Esophagus muscularis mucosa (tissue), 4 donors: ENCODE measurements at regions not wholly inside any gene's neighbourhood (a gene's known extent, or its start where the extent isn't known, plus 50 kb on each side); places are given as distances from the start of the nearest gene placed in this dataset.

ENCODE experiments used
- DNase-seq: peaks from one replicate; pipeline ENCODE4 v3.0.0-alpha.2; 2017; ENCODE audit errors: extremely low spot score
- H3K27ac ChIP-seq, 4 donors: fragments of 200-600 bp; sonication (generic); replicated peaks in 1 of 4; 1 replicate in 3 of 4; 2 replicates in 1 of 4; pipeline ENCODE4 v1.5.1; 2016 to 2019; ENCODE audit warnings: mild to moderate bottlenecking in 1 of 4
- H3K27me3 ChIP-seq, 4 donors: fragments of 200-600 bp; sonication (generic); one replicate each; pipeline versions ENCODE4 v1.5.1 to v1.6.0; 2016 to 2019
- H3K36me3 ChIP-seq, 4 donors: fragments of 200-600 bp; sonication (generic); one replicate each; pipeline ENCODE4 v1.5.1; 2016 to 2019
- H3K4me1 ChIP-seq, 4 donors: fragments of 200-600 bp; sonication (generic); one replicate each; pipeline ENCODE4 v1.5.1; 2016 to 2019
- H3K4me3 ChIP-seq, 4 donors: fragments of 200-600 bp; sonication (generic); 1 replicate in 2 of 4; 2 replicates in 2 of 4; pipeline ENCODE4 v1.5.1; 2016 to 2019; ENCODE audit warnings: mild to moderate bottlenecking in 4 of 4, moderate library complexity in 1 of 4
- H3K9me3 ChIP-seq, 4 donors: fragments of 200-600 bp; sonication (generic); 1 replicate in 3 of 4; 2 replicates in 1 of 4; pipeline ENCODE4 v1.5.1; 2016 to 2019
- EP300 ChIP-seq: sonication (generic); formaldehyde crosslinking; IDR thresholded peaks from one replicate; pipeline ENCODE4 v1.6.1; 2017; ENCODE audit warnings: antibody characterized with exemption
- POLR2A ChIP-seq: fragments of 450-650 bp; IDR thresholded peaks from one replicate; pipeline ENCODE4 v1.6.1; 2017; ENCODE audit warnings: antibody characterized with exemption, moderate library complexity, mild to moderate bottlenecking, low read depth
- POLR2AphosphoS5 ChIP-seq, 2 donors: sonication (generic); formaldehyde crosslinking; IDR thresholded peaks; one replicate each; pipeline ENCODE4 v1.6.1; 2017; ENCODE audit warnings: antibody characterized with exemption in 2 of 2
- WGBS: methylation state at CpG from one replicate; pipeline ENCODE4 v1.1.5; 2018; 5-methylcytosine and 5-hydroxymethylcytosine counted together
- intact Hi-C: fragments of 100-400 bp; cut with DNase I; formaldehyde crosslinking; loops from one replicate; pipeline ENCODE4 v1.15.1; 2023
- TF ChIP-seq, protein P1 (sequence below), 3 experiments: fragments of 200-600 bp in 2 of 3; fragments of 450-650 bp in 1 of 3; sonication (generic) in 2 of 3; IDR thresholded peaks; one replicate each; pipeline ENCODE4 v1.5.1; 2017 to 2019; ENCODE audit warnings: antibody characterized with exemption in 3 of 3, mild to moderate bottlenecking in 2 of 3, moderate library complexity in 1 of 3

DNA sequence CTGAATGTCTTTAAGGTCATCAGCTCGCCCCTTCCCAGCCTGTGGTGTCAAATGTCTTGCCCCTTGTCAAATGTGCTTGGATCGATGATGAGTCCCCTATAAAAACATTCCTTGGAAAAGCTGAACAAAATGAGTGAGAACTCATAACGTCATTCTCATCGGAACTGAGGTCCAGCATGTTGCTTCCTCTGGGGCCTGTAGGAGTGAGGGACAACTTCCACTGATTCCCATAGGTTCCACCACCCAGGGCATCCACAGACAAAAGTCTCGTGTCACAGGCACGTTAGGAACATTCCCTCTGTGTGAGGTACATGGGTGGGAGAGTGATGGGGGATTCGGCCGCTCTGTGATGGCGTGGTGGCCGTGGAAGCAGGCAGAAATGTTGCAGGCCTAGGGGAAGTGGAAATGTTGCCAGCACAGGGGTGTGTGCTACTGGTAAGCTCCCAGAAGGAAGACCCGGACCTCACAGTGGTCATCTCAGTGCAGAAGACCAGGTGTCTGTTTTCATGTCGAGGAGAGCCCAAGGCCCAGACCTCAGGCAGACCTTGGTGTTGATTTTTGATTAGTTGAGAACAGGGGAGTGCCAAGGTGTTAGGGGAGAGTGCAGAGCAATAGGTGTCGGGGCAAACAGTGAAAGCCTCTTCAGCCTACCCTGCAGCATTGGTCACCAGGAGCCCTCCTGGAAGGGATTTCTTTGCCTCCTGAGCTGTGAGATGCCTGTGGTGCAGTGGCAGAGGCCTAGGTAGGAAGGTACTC, 96.8 kb downstream of the SNRPN start:
- no peaks in the 10 kb centered on the region for H3K27me3 ChIP-seq
- peaks cover 31 to 100% (median 100%) of the 10 kb centered on the region in 4 donors for H3K9me3 ChIP-seq
- no peak for TF ChIP-seq POLR2AphosphoS5 (IDR thresholded peaks at IDR 0.05)
- no peak for TF ChIP-seq EP300
- intact Hi-C loops, result no loop called here
- no peaks in the 10 kb centered on the region for H3K4me1 ChIP-seq
- 88% methylated on average over 13 of the region's 13 CpGs for WGBS
- peak overlapping the region in 1 of 4 donors; percentile 1 for H3K4me3 ChIP-seq
- DNase-seq, result peak; percentile 72
- no peak overlapping the region for H3K27ac ChIP-seq
- peaks cover 74 to 100% (median 91%) of the 10 kb centered on the region in 4 donors for H3K36me3 ChIP-seq

DNA sequence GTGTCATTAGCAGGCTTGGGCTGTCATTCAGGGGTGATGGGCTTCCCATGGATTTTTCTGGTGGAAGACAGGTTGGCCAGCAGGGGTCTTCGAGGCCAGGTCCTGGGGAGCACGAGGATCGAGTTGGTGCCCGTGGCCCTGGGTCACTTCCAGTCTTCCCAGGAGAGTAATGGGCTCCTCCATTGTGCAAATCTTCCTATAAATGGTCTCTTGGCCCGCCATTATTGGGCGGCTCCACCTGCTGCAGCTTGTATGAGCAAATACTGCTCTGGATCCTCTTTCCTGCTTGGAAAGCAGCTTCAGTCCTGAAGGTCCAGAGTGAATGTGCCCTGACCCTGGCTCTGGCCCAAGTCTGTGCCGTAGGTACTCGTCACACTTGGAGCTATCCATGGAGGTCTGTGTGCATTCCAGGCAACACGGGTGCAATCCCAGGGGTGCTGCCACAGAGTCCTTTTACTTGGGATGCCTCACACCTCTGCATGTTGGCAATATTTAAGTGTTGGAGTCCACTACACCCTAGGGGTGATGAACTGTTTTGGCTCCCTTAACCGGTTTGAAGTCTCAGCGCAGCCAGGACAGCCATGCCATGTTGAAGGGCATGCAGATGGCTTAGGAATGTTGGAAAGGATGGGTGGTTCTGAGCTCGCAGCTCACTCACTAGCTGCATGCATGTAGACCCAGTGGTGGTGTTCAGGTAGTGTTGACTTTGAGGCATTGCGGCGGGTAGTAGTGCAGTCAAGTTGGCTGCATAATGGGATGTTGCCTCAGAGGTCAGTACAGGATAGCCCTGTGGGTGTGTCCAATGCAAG, 97.6 kb downstream of the SNRPN start:
- intact Hi-C loops, result no loop called here
- H3K4me3 ChIP-seq, result no peak overlapping the region
- H3K9me3 ChIP-seq, result peaks cover 38 to 100% (median 100%) of the 10 kb centered on the region in 4 donors
- no peaks in the 10 kb centered on the region for H3K27me3 ChIP-seq
- H3K27ac ChIP-seq, result no peak overlapping the region
- H3K36me3 ChIP-seq, result peaks cover 77 to 100% (median 91%) of the 10 kb centered on the region in 4 donors
- no peak for DNase-seq
- H3K4me1 ChIP-seq, result no peaks in the 10 kb centered on the region
- no peak for TF ChIP-seq EP300
- TF ChIP-seq, protein P1, sequence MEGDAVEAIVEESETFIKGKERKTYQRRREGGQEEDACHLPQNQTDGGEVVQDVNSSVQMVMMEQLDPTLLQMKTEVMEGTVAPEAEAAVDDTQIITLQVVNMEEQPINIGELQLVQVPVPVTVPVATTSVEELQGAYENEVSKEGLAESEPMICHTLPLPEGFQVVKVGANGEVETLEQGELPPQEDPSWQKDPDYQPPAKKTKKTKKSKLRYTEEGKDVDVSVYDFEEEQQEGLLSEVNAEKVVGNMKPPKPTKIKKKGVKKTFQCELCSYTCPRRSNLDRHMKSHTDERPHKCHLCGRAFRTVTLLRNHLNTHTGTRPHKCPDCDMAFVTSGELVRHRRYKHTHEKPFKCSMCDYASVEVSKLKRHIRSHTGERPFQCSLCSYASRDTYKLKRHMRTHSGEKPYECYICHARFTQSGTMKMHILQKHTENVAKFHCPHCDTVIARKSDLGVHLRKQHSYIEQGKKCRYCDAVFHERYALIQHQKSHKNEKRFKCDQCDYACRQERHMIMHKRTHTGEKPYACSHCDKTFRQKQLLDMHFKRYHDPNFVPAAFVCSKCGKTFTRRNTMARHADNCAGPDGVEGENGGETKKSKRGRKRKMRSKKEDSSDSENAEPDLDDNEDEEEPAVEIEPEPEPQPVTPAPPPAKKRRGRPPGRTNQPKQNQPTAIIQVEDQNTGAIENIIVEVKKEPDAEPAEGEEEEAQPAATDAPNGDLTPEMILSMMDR (IDR thresholded peaks at IDR 0.05), result no peak
- TF ChIP-seq POLR2AphosphoS5 (IDR thresholded peaks at IDR 0.05), result no peak
- TF ChIP-seq POLR2A, result no peak
- 87% methylated on average over 12 of the region's 14 CpGs for WGBS

DNA sequence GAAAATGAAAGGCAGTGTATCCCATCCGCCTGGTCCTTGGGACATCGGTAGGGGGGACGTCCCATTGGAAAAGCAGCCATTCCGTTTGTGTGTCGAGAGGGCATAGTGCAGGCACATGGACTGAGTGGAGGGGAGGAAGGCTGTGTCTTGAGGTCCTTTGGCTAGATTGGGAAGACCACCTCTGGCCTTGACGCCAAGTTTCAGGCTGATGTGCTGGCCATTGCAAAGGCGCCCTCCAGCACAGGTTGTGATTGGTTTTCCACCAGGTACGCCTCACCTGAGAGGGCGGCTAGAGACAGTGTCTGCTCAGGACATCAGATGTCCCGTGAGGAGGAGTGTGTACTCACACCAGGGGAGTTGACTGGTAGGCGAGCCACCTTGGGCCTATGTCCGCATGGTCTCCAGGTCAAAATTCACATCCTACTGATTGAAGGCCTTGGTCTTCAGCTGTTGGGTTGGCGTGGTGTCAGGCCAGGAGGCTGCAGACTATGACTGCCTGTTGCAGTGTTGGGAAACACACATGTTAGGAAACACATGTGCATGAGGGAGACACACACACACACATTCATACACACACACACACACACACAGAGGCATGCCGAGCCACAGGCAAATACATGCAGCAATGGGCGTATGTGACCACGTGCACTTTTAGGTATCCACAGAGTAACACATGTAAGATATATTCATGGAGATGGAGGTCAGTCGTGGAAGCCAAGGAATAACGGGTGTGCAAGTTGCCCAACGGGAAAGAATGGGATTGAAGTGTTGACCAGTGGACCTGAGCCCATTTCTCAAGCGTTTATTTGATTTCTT, 98.4 kb downstream of the SNRPN start:
- 90% methylated on average over 15 of the region's 20 CpGs for WGBS

DNA sequence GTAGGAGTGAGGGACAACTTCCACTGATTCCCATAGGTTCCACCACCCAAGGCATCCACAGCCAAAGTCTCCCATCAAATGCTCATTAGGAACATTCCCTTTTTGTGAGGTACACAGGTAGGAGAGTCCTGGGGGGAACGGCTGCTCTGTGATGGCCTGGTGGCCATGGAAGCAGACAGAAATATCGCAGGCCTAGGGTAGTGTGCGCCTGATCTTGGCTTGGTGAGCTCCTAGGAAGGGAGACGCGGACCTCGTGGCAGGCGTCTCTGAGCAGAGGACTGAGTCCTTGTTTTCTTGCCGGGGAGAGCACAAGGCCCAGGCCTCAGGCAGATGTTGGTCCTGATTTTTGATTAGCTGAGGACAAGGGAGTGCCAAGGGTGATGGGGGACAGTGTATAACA, 99.5 kb downstream of the SNRPN start:
- H3K27me3 ChIP-seq, result no peaks in the 10 kb centered on the region
- intact Hi-C loops, result no loop called here
- H3K4me1 ChIP-seq, result no peaks in the 10 kb centered on the region
- H3K36me3 ChIP-seq, result peaks cover 89 to 100% (median 98%) of the 10 kb centered on the region in 4 donors
- WGBS, result 100% methylated on average over 5 of the region's 8 CpGs
- DNase-seq, result no peak
- no peak overlapping the region for H3K4me3 ChIP-seq
- peaks cover 42 to 100% (median 100%) of the 10 kb centered on the region in 4 donors for H3K9me3 ChIP-seq
- H3K27ac ChIP-seq, result no peak overlapping the region
- TF ChIP-seq POLR2AphosphoS5 (IDR thresholded peaks at IDR 0.05) (no peak), POLR2A (no peak), EP300 (no peak)
- TF ChIP-seq, protein P1 (IDR thresholded peaks at IDR 0.05), result no peak

More for the DNA sequence above, 98.4 kb downstream of the SNRPN start:
- Histone ChIP-seq H3K4me1 (no peaks in the 10 kb centered on the region), H3K27ac (no peak overlapping the region), H3K27me3 (no peaks in the 10 kb centered on the region), H3K9me3 (peaks cover 42 to 100% (median 100%) of the 10 kb centered on the region in 4 donors), H3K4me3 (no peak overlapping the region), H3K36me3 (peaks cover 81 to 100% (median 93%) of the 10 kb centered on the region in 4 donors)
- no peak for TF ChIP-seq POLR2A
- TF ChIP-seq, protein P1 (IDR thresholded peaks at IDR 0.05), result no peak
- TF ChIP-seq EP300, result no peak
- TF ChIP-seq POLR2AphosphoS5 (IDR thresholded peaks at IDR 0.05), result no peak
- intact Hi-C loops, result no loop called here
- peak; percentile 74 for DNase-seq
